Cardiac fibroblast (primary cell): ENCODE measurements at regions not wholly inside any gene's neighbourhood (a gene's known extent, or its start where the extent isn't known, plus 50 kb on each side); places are given as distances from the start of the nearest gene placed in this dataset.

Experiments
- DNase-seq, 2 donors: peaks; one replicate each; pipeline versions ENCODE4 v3.0.0 to v3.0.0-alpha.2; 2010; ENCODE audit warnings: low read depth in 2 of 2
- H3K4me3 ChIP-seq, 2 donors: replicated peaks in 1 of 2; 1 replicate in 1 of 2; 2 replicates in 1 of 2; pipeline ENCODE4 v1.5.1; 2011; ENCODE audit warnings: low read depth in 2 of 2, low read length in 2 of 2, mild to moderate bottlenecking in 2 of 2, moderate library complexity in 1 of 2
- CTCF ChIP-seq: IDR thresholded peaks from one replicate; pipeline ENCODE4 v1.5.1; 2011; ENCODE audit warnings: low read depth, mild to moderate bottlenecking, low read length, inconsistent platforms

GRCh38 chr5:124036786-124037185, 524.8 kb downstream of the CSNK1G3 start:
- DNase-seq, result no peak
- no peak for TF ChIP-seq CTCF

GRCh38 chr5:124034963-124035362, 523.0 kb downstream of the CSNK1G3 start:
- TF ChIP-seq CTCF, result no peak
- H3K4me3 ChIP-seq, result no peak overlapping the region
- no peak for DNase-seq

More at GRCh38 chr5:124036786-124037185, 524.8 kb downstream of the CSNK1G3 start:
- H3K4me3 ChIP-seq, result no peak overlapping the region

- no peak overlapping the region for H3K4me3 ChIP-seq
- no peak for TF ChIP-seq CTCF
- DNase-seq, result no peak
Measured at GRCh38 chr5:124034083-124034700, 522.2 kb downstream of the CSNK1G3 start.

GRCh38 chr5:124030043-124030491, 518.1 kb downstream of the CSNK1G3 start:
- no peak for TF ChIP-seq CTCF
- no peak overlapping the region for H3K4me3 ChIP-seq
- no peak for DNase-seq

GRCh38 chr5:124027441-124027840, 515.5 kb downstream of the CSNK1G3 start:
- H3K4me3 ChIP-seq, result no peak overlapping the region
- no peak for DNase-seq
- no peak for TF ChIP-seq CTCF

- H3K4me3 ChIP-seq, result no peak overlapping the region
- DNase-seq, result no peak
- no peak for TF ChIP-seq CTCF
Measured at GRCh38 chr5:124025306-124025845, 513.4 kb downstream of the CSNK1G3 start.
